Loucy (cell line): ENCODE measurements at regions not wholly inside any gene's neighbourhood (a gene's known extent, or its start where the extent isn't known, plus 50 kb on each side); places are given as distances from the start of the nearest gene placed in this dataset.

Experiments used
- EZH2phosphoT487 ChIP-seq: fragments of 200-600 bp; IDR thresholded peaks from 2 replicates; pipeline ENCODE4 v1.6.1; 2018; ENCODE audit warnings: antibody characterized with exemption, mild to moderate bottlenecking, moderate library complexity, borderline replicate concordance
- TF ChIP-seq, protein P1 (sequence below): fragments of 200-600 bp; sonication (generic); conservative IDR thresholded peaks from 2 replicates; pipeline ENCODE4 v1.5.1; 2014; ENCODE audit warnings: mild to moderate bottlenecking, antibody characterized with exemption, low read length

DNA sequence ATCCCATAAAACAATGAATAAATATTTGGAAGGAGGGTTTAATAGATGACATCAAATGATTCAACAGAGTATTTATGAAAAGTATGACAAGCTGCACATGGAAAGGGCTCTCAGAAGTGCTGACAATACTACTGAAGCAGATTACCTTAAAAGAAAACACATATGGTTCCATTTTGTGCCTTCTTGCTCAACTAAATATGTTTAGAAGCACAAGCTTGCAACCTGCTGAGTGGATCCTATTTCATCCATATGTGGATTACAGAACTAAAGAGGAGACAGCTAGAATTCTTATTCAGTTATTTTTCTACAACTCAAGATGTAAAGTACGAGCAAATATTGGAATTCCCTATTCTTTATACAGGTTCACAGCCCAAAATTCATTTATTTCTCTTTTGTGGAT lies 340.6 kb downstream of the TFEC start:
- TF ChIP-seq, protein P1, sequence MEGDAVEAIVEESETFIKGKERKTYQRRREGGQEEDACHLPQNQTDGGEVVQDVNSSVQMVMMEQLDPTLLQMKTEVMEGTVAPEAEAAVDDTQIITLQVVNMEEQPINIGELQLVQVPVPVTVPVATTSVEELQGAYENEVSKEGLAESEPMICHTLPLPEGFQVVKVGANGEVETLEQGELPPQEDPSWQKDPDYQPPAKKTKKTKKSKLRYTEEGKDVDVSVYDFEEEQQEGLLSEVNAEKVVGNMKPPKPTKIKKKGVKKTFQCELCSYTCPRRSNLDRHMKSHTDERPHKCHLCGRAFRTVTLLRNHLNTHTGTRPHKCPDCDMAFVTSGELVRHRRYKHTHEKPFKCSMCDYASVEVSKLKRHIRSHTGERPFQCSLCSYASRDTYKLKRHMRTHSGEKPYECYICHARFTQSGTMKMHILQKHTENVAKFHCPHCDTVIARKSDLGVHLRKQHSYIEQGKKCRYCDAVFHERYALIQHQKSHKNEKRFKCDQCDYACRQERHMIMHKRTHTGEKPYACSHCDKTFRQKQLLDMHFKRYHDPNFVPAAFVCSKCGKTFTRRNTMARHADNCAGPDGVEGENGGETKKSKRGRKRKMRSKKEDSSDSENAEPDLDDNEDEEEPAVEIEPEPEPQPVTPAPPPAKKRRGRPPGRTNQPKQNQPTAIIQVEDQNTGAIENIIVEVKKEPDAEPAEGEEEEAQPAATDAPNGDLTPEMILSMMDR: no peak
- TF ChIP-seq EZH2phosphoT487: no peak
